ENCODE measurements at regions not wholly inside any gene's neighbourhood (a gene's known extent, or its start where the extent isn't known, plus 50 kb on each side); places are given as distances from the start of the nearest gene placed in this dataset.

DNA sequence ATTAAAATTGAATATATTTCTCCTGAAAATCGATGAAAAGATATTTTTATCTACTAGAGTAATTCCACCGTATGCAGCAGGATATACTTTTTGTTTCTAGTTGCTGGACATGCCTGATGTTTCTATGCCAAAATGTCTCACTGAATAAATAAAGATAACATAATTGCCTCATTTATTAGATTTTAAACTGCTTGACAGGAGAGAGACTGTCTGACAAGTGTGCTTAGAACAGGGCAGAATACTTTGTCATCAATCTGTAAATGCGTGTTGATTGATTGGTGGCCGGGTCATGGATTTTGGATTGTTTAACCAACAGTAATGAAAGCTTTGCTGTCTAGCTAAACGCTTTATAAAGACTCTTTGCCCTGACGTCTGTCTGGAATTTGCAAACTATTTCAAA lies 339.0 kb downstream of the CHRM3 start:
- Histone ChIP-seq H2BK5ac (ENCODE audit: low read depth, low read length, poor library complexity, severe bottlenecking) (no peak overlapping the region), H3K9me3 (ENCODE audit: control insufficient read depth, insufficient read depth, low read length) (no peaks in the 10 kb centered on the region), H2AK5ac (ENCODE audit: low read depth, low read length) (no peak overlapping the region), H2BK20ac (ENCODE audit: low read depth, low read length) (no peak overlapping the region), H2BK120ac (ENCODE audit: low read depth, low read length) (no peak overlapping the region), H4K8ac (ENCODE audit: low read depth in 2 of 2, low read length in 2 of 2) (no peak overlapping the region), H3K9me1 (ENCODE audit: insufficient read depth, low read length) (no peaks in the 10 kb centered on the region), H3K9ac (ENCODE audit: low read depth, low read length) (no peak overlapping the region), H3K23ac (ENCODE audit: low read depth, low read length) (no peak overlapping the region), H2BK15ac (ENCODE audit: low read depth, low read length) (no peak overlapping the region), H3K36me3 (ENCODE audit: control insufficient read depth, insufficient read depth, low read length) (no peaks in the 10 kb centered on the region), H3K4ac (ENCODE audit: low read depth, low read length) (no peak overlapping the region), H3K4me1 (ENCODE audit: control insufficient read depth, insufficient read depth, low read length) (no peaks in the 10 kb centered on the region), H2AK9ac (replicated peaks; ENCODE audit: low read depth, low read length, poor library complexity) (no peak overlapping the region), H2AFZ (replicated peaks; ENCODE audit: low read length, poor library complexity) (no peak overlapping the region), H3K18ac (ENCODE audit: low read depth, low read length) (no peak overlapping the region), H3K14ac (replicated peaks; ENCODE audit: low read depth, low read length) (no peak overlapping the region), H3K4me3 (ENCODE audit: insufficient read depth, low read depth, low read length) (no peak overlapping the region), H3K27me3 (ENCODE audit: control insufficient read depth, insufficient read depth, low read length) (no peaks in the 10 kb centered on the region), H3K79me1 (ENCODE audit: low read depth in 1 of 2, low read length in 2 of 2) (no peaks in the 10 kb centered on the region), H3K27ac (ENCODE audit: insufficient read depth, low read length) (no peak overlapping the region), H3K4me2 (ENCODE audit: low read depth, low read length) (no peak overlapping the region), H4K5ac (ENCODE audit: low read depth, low read length) (no peak overlapping the region), H4K20me1 (ENCODE audit: insufficient read depth, low read length) (no peaks in the 10 kb centered on the region), H3K56ac (ENCODE audit: extremely low read depth, insufficient read depth, low read length) (no peak overlapping the region), H4K91ac (ENCODE audit: insufficient read depth, low read depth, low read length) (no peak overlapping the region)
- TF ChIP-seq NFE2L2 (IDR thresholded peaks at IDR 0.05; ENCODE audit: low read depth, low read length) (no peak), CHD1 (IDR thresholded peaks at IDR 0.05; ENCODE audit: low read depth, low read length) (no peak), SMC3 (IDR thresholded peaks at IDR 0.05; ENCODE audit: low read depth, low read length) (no peak), RFX5 (IDR thresholded peaks at IDR 0.05; ENCODE audit: low read depth, low read length) (no peak), BHLHE40 (IDR thresholded peaks at IDR 0.05; ENCODE audit: low read depth, low read length) (no peak)
- TF ChIP-seq, protein P1, sequence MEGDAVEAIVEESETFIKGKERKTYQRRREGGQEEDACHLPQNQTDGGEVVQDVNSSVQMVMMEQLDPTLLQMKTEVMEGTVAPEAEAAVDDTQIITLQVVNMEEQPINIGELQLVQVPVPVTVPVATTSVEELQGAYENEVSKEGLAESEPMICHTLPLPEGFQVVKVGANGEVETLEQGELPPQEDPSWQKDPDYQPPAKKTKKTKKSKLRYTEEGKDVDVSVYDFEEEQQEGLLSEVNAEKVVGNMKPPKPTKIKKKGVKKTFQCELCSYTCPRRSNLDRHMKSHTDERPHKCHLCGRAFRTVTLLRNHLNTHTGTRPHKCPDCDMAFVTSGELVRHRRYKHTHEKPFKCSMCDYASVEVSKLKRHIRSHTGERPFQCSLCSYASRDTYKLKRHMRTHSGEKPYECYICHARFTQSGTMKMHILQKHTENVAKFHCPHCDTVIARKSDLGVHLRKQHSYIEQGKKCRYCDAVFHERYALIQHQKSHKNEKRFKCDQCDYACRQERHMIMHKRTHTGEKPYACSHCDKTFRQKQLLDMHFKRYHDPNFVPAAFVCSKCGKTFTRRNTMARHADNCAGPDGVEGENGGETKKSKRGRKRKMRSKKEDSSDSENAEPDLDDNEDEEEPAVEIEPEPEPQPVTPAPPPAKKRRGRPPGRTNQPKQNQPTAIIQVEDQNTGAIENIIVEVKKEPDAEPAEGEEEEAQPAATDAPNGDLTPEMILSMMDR (conservative IDR thresholded peaks at IDR 0.05; ENCODE audit: low read depth, low read length) = no peak
- no TSS peak for BruUV-seq (replicated peaks)
- dilution Hi-C loops (cut with HindIII; ENCODE audit: low sequenced_read_pairs, unreplicated experiment) (no loop called here), intact Hi-C loops (cut with micrococcal nuclease) (no loop called here), in situ Hi-C loops (cut with MboI; ENCODE audit: low sequenced_read_pairs) (no loop called here)
- 8% methylated on average over 2 of the region's 6 CpGs; no CpG with 5 or more reads in 1 of the 2 experiments for WGBS, 2 experiments (ENCODE audit: extremely low coverage in 2 of 2, insufficient read length in 1 of 2)
- POLR2A ChIA-PET (ENCODE audit: unreplicated experiment) = no interaction called here
- CTCF ChIA-PET = no interaction called here
- DNase-seq (no peak), ATAC-seq (ENCODE audit: low read depth) (no peak)

Measured in IMR-90 (cell line).